Omental fat pad (tissue), 3 donors: ENCODE measurements at regions not wholly inside any gene's neighbourhood (a gene's known extent, or its start where the extent isn't known, plus 50 kb on each side); places are given as distances from the start of the nearest gene placed in this dataset.

Experiments used
- ATAC-seq: fragments of 150-250 bp; one replicate; pipeline ENCODE4 v1.9.1; 2016; ENCODE audit warnings: mild to moderate bottlenecking, moderate library complexity; ENCODE audit not compliant: low FRiP score
- DNase-seq: peaks from one replicate; pipeline ENCODE4 v3.0.0-alpha.2; 2019; ENCODE audit warnings: low spot score
- CTCF ChIP-seq, 3 donors: fragments of 450-650 bp; IDR thresholded peaks; one replicate each; pipeline ENCODE4 v1.5.1; 2016 to 2017; ENCODE audit warnings: antibody characterized with exemption in 3 of 3, mild to moderate bottlenecking in 3 of 3, moderate library complexity in 2 of 3

- TF ChIP-seq CTCF (IDR thresholded peaks at IDR 0.05), result no peak
- no peak for ATAC-seq
- no peak for DNase-seq
These were observed 144.3 kb upstream of the SYN3 start for GRCh38 chr22:33202455-33202854.

GRCh38 chr22:33194529-33195077, 136.4 kb upstream of the SYN3 start:
- no peak for TF ChIP-seq CTCF (IDR thresholded peaks at IDR 0.05)
- DNase-seq (no peak), ATAC-seq (no peak)

DNA sequence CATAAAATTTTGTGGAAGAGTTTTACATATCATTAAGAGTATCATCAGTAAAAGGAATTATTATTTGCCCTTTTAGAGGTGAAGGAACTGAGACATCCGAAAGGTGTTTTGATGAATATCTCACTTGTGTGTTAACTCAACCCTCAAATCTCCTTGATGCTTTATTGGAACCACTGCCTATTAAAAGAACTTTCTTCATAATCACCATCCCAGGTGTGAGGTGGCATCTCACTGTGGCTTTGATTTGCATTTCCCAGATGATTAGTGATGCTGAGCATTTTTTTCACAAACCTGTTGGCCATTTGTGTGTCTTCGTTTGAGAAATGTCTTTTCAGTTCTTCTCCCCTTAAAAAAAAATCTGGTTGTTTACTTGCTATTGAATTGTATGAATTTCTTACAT, 134.0 kb upstream of the SYN3 start:
- ATAC-seq (no peak), DNase-seq (no peak)
- TF ChIP-seq CTCF (IDR thresholded peaks at IDR 0.05), result no peak

GRCh38 chr22:33188326-33188725, 130.1 kb upstream of the SYN3 start:
- DNase-seq (no peak), ATAC-seq (no peak)
- TF ChIP-seq CTCF (IDR thresholded peaks at IDR 0.05), result no peak

- ATAC-seq, result no peak
These were observed 128.6 kb upstream of the SYN3 start for GRCh38 chr22:33186816-33187215.

DNA sequence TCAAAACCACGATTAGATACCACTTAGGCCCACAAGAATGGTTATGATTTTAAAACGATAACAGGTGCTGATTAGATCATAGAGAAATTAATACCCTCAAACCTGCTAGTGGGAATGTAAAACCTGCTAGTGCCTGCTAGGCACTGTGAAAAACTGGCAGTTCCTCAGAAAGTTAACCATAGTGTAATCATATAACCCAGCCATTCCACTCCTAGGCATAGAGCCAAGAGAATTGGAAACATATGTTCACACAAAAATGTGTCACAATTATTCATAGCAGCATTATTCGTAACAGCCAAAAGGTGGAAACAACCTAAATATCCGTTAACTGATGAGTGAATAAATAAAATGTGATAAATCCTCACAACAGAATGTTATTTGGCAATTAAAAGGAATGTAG, 122.2 kb upstream of the SYN3 start:
- DNase-seq (no peak), ATAC-seq (no peak)
- no peak for TF ChIP-seq CTCF (IDR thresholded peaks at IDR 0.05)

More at GRCh38 chr22:33186816-33187215, 128.6 kb upstream of the SYN3 start:
- DNase-seq, result no peak
- TF ChIP-seq CTCF (IDR thresholded peaks at IDR 0.05), result no peak

- no peak for DNase-seq
- TF ChIP-seq CTCF (IDR thresholded peaks at IDR 0.05), result no peak
- no peak for ATAC-seq
These were observed 110.0 kb upstream of the SYN3 start for GRCh38 chr22:33167998-33168790.
